GM18861 (cell line): ENCODE measurements at regions not wholly inside any gene's neighbourhood (a gene's known extent, or its start where the extent isn't known, plus 50 kb on each side); places are given as distances from the start of the nearest gene placed in this dataset.
"Not testable (repeated sequence)": the region's sequence is repeated elsewhere in the genome, so short reads cannot be mapped to it uniquely, and the experiment has no call there.

Experiments used
- ATAC-seq: cut with Tn5 transposase; IDR thresholded peaks from one replicate; pipeline ENCODE4 v1.9.1; 2021; ENCODE audit not compliant: unreplicated experiment

DNA sequence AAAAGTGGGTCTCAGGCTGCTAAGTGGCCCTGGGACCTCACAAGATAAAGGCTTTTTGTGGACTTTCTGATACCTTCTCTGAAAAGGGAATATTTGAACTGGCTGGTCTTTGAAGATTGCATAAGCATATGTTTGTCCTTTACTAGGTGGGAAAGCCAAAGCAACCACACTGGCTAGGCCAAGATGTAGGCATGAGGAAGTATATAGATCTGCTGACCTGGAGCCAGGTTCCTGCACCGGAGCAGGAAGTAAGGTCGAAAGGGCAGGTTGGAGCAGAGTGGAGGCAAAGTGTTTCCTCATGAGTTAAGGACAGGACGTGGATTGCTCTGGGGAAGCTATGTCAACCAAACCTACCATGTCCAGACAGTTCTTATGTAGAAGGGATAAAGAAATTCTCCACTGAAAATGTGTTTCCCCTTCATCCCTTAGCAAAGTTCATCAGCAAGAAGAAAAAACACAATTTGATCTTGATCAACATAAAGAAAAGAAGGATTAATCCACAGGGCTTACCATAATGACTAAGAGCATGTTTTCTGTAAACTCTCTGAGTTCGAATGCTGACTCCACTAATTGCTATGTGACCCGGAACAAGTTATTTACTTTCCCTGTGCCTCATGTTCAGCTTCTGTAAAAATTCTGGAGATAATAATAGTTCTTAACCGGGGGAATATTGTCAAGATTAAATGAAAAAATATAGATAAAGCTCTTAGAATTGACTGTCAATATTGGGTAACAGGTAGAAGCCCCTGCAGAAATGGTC, 156.1 kb upstream of the SRD5A2 start:
- no peak for ATAC-seq

DNA sequence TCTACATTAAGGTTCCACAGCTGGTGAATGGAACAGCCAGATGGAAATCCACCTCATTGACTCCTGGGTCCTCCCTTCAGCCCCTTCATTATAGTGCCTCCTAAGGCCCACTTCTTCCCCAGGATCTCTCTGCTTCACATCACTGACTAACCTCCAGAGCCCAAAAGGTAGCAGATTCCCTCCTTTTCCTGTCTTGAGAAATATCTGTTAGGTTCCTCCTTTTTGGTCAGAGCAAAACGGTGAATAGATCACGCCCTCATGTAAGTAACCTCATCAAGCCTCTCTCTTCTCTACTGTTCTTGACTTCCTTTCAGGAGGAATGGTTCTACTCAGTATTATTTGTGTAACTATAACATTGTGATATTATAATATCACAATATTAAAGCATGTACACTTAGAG, 155.0 kb upstream of the SRD5A2 start:
- no peak for ATAC-seq

DNA sequence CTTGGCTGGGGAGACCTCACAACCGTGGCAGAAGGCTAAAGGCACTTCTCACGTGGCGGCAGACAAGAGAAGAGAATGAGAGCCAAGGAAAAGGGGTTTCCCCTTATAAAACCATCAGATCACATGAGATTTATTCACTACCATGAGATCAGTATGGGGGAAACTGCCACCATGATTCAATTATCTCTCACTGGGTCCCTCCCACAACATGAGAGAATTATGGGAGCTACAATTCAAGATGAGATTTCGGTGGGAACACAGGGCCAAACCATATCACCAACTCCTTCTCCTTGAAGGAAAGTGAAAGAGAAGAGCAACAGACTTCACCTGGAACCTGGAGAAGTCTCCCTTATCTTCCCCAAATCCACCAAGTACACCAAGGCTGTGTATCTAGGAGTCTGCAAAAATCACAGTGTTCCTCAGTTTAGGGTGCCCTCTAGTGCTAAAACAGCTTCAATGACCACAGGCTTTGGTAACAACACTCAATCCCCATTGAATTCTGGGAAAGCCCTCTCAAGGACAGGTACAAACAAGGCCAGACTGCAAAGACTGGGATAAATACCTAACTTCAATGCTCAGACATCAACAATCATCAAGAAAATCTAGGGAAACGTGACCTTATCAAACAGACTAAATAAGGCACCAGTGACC, 148.8 kb upstream of the SRD5A2 start:
- ATAC-seq, result no peak

DNA sequence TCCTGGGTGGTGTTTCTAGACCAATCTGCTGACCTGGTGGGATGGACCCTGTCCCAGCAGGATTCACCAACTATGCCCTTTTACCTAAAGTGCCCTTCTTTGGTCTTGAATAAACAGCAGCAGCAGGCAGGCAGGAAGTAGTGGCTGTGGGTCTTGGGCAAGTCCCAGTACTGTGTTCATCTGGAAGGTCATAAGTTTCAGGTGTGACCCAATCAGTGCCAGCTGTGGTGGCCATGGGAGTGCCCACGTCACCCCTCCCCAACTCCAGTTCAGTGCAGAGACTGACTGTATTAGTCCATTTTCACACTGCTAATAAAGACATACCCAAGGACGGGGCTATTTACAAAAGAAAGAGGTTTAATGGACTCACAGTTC, 148.3 kb upstream of the SRD5A2 start:
- ATAC-seq, result no peak

DNA sequence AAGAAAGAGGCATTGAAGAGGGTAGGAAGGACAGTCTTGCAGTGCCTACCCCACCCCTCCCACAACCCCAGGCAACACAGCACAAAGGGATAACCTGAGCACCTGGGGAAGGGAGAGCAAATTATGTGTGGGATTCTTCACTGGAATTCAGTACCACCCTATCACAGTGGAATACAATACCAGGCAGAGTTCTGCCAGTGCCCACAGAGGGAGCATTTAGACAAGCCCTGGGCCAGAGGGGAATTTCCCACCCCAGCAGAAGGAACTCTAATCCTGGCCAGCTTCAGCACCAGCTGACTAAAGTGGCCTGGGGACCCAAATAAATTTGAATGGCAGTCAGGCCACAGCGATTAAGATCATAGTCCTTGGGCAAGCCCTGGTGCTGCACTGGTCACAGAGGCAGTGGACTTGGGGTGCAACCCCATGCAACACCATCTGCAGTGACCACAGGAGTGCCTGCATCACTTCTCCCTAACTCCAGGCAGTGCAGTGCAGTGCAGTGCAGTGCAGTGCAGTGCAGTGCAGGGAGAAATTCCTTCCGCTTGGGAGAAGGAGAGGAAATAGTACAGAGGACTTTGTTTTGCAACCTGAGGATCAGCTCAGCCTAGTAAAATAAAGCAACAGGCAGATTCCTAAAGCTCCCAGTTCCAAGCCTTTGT, 147.8 kb upstream of the SRD5A2 start:
- ATAC-seq, result no peak

DNA sequence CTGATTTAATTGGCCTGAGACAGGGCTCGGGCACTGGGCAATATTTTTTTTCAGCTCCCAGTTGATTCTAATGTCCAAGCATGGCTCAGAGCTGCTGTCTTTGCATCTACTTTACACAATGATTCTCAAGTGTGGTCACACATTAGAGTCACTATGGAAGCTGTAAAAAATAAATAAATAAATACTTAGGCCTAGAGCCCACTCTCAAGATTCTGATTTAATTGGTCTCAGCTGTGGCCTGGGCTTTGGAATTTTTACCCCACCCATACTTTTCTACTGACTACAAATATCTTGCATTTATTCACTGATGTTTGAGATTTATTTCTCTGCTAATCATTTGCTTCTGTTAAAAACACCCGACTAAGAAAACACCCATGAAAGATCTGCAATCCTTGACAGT, 145.7 kb upstream of the SRD5A2 start:
- no peak for ATAC-seq

DNA sequence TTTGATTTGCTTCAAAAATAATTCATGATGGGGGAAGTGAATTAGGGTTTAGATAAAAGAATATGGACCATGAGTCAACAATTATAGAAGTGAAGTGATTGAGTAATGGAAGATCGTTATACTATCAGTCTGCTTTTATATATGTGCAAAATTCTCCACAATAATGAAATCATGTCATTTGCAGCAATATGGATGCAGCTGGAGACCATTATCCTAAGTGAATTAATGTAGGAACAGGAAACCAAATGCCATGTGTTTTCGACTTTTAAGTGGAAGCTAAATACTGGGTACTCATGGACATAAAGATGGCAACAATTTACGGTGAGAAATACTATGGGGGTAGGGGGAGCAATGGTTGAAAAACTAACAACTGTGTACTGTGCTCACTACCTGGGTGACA, 144.7 kb upstream of the SRD5A2 start:
- ATAC-seq, result no peak

DNA sequence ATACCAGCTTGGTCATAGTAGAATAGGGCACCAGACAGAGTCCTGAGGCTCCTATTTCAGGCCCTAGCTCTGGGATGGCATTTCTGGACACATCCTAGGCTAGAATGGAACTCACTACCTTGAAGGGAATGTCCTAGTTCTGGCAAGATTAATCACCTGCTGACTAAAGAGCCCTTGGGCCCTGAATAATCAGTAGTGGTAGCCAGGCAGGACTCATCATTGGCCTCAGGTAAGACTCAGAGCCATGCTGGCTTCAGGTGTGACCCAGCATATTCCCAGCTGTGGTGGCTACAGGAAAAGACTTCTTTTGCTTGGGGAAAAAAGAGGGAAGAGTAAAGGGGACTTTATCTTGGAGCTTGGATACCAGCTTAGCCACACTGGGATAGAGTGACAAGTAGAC, 131.0 kb upstream of the SRD5A2 start:
- ATAC-seq, result no peak

DNA sequence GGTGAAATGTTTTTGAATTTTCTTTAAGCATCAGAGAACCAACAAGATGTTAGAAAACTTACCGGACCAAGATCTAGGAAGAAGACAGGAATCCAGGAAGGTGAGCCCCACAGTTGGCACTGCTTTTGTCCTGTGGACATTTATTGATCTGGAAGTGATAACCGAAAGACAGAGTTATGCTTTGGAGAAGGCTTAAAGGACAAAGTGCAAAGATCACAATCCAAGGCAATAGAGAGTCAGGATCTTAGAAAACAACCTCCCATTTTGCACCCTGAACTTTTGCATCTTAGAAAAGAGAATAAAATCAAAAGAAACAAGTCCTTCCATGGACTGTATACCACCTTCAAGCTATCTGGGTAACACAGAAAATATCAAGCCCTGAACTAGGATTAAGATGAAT, 129.4 kb upstream of the SRD5A2 start:
- ATAC-seq, result no peak

DNA sequence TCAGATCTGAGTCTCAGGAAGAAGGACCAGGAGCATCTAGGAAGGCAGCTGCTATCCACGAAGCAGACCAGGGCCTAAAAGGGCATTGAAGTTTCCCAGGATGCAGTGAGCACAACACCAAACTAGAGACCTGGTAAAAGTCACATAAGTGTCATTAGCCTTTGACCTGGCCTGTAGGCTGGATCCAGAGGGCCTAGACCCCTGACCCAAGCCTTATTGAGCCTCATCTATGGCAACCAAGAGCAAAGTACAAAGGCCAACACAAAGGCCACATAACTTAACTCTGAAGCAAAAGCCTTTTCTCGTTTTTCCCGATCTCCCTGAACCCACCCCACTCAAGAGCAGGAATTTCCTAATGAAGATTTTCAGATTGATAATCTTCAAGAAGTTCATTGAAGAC, 127.3 kb upstream of the SRD5A2 start:
- no peak for ATAC-seq

DNA sequence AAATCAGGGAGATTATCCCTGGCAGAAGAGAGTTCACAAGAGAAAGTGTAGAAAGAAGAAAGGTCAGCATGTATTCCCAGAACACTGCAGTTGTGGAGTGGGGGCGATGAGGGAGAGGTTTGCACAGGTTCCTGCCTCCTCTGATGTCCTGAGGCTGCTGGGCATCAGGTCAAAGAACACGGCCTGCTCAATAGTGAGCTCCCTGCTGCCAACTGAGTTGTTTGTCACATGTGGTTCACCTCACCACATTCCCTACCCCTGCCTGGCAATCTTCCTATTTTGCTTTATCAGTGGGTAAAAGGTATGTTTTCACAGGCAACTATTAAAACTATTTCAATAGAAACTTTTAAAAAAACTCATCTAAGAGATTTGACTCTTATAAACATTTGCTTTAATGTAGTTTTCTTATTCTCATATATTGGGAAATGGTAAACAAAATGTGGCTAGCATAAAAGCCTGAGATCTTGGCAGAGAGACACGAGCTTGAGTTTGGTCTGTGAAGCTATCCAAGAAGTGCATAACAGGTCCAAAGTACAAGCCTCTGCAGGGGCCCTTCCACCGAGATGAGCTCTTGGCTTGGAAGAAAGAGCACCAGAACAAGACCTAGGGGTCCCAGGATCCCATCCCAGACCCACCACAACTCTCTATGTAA, 123.9 kb upstream of the SRD5A2 start:
- no peak for ATAC-seq

DNA sequence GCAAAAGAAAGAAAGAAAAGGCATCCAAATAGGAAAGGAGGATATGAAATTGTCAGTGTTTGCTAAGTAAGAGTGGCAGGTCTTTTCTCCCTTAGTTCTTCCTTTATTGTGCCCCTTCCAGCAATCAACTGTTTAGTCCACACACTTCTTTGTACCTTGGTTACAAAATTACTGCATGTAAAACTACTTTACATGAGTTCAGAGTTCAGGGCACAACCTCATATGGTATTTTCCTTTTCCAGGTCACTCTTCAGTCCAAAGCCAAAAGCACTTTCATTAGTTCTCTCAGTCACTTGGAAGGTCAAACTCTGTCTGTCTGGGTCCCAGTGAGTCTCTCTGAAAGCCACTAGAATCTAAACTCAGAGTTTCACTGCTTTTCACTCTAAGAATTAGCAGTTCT, 122.5 kb upstream of the SRD5A2 start:
- ATAC-seq, result no peak

DNA sequence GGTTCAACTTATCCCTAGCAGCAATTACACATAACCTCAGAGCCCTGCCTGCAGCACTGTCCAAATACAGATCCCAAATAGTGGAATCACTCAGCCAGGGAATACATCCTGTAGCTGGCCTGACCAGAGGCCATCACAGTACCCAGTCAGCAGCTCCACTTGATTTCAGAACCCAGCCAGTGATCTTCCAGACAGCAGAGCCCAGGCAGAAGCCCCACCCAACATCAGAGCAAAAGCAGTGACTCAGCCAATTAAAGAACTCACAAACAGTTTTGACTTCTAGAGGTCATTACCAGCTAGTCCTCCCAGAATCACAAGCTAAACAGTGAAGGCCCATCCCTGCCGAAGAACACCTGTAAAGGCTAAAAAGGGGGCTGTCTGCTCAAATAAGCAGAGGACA, 118.0 kb upstream of the SRD5A2 start:
- no peak for ATAC-seq

DNA sequence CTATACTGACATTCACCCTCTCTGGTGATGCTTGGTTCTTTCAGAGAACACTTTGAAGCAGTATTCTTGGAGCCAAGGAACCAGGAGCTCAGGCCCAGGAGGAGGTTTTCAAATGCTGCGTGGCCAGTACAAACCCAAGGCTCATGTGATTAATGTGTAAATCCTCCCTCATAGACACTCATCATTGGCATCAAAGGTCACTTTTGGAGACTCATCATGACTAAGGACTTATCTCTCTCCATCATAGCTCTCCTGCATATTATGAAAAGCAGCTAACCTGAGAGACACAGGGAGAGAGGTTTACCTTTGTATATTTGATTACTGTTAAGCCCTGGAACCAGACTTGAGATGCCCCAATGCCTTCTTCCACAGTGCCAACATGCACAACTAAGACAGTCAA, 115.3 kb upstream of the SRD5A2 start:
- no peak for ATAC-seq

DNA sequence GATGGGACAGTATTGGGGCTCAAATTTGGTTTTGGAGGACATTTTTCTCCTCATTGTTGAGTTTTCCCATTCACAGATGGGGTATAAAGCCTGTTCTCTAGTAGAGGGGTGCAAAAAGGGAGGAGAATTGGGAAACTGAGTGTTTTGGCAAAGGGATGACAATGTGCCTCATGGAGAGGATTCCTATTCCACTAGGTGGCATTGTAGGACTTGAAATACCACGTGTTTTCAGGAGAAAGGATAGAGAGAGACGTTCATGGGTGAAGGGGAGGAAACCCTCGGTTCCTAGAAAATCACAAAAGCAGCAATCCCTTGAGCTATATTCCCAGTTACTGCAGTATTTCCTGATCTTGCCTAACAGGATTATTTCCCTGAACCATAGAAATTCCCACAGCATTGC, 113.7 kb upstream of the SRD5A2 start:
- ATAC-seq, result no peak

DNA sequence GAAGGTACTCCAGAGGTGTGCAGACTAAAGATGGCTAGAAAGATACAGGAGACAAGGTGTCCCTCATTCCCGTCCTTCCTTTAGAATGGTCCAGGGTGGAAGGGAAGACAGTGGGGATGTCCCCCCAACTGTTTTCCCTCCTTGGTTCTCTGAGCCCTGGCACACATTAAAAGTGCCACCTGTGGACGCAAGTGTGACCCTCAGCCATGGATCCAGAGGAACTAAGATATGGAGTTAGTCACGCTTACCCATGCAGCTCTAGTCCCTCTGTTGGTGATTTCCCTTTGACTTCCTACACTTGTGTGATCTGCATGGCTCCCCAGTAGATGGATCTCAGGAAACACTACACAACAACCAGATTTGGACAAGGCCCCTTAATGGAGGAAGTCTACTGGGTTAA, 113.1 kb upstream of the SRD5A2 start:
- ATAC-seq, result no peak

DNA sequence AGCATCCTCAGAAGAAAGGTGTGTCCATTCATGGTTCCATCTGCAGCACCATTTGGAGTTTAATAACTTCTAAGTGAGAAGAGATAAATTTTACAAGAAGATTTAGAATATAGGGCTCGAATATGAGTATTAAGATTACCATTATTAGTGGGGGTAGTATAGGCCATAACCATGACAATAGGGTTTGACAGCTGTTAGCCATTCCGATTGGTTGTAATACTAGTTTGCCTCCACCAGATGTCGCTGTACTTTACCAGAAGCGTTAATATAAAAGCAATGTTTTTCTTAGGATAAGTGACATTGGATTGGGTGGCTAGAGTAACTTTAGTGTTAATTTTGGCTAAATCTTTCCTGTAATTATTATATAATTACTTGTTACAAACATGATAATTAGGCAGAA, 107.5 kb upstream of the SRD5A2 start:
- ATAC-seq, result no peak

DNA sequence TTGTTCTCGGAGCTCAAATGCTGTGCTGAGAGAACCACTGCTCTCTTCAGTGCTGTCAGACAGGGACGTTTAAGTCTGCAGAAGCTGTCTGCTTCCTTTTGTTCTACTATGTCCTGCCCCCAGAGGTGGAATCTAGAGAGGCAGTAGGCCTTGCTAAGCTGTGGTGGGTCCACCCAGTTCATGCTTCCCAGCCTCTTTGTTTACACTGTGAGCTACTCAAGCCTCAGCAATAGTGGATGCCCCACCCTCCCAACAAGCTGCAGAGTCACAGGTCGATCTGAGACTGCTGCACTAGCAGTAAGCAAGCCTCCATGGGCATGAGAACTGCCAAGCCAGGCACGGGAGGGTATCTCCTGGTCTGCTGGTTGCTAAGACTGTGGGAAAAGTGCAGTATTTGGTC, 102.8 kb upstream of the SRD5A2 start:
- ATAC-seq, result not testable (repeated sequence)

DNA sequence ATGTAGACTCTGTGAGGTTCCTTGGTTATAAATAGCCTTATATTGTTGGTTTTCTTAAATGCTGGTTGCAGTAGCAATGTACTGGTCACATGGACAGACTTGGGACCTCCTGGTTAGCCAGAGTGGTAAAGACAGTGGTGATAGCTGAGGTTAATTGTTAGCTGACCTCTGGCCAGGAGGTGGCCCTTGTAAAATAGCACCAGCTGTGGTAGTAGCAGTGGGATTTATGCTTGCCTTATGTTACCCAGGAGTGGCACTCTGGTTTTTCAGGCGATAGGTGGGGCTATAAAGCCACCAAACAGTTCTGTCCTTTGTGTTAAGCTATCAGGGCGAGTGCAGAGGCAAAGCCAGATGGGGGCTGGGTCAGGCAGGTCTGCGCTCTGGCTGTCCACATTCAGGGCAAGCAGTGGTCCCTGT, 94.8 kb upstream of the SRD5A2 start:
- no peak for ATAC-seq

DNA sequence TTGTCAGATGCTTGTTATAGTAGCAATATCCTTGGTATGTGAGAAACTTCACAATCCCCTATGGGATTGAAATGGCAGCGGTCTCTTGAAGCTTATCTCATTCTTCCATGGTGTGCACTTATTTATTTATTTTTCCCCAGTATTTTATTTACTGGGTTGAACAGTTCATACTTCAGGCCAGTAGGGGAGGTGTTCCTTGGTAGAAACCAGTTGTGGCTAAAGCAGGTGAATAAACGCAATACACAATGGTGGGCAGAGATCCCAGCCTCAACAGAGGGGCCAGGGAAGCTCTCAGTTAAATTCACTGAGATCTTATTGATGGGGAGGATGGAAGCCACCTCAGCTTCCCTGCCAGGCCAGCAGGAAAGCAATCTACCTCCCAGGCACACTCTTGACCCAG, 93.7 kb upstream of the SRD5A2 start:
- ATAC-seq, result no peak

DNA sequence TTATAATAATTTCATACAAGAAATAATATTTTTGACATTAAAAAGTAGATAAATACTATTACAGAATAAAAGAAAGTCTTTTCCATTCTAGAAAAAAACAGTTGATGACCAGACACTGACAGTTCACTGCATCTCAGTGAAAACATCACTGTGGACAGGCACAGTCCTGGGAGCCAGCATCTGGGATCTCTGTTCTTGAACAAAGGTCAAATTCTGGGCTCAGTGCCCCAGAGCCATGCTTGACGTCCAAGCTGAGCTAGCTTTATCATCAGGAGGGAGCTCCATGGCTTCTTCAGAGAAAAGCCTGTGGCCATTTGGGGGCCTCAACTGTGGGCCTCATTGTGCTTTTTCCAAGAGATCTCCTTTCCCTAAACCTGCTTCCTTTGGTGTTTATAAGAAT, 86.1 kb upstream of the SRD5A2 start:
- no peak for ATAC-seq
